Effector CD4-positive, alpha-beta T cell (primary cell): ENCODE measurements at regions not wholly inside any gene's neighbourhood (a gene's known extent, or its start where the extent isn't known, plus 50 kb on each side); places are given as distances from the start of the nearest gene placed in this dataset.

Experiments used
- DNase-seq: peaks from one replicate; pipeline ENCODE4 v3.0.0-alpha.2; 2020

DNA sequence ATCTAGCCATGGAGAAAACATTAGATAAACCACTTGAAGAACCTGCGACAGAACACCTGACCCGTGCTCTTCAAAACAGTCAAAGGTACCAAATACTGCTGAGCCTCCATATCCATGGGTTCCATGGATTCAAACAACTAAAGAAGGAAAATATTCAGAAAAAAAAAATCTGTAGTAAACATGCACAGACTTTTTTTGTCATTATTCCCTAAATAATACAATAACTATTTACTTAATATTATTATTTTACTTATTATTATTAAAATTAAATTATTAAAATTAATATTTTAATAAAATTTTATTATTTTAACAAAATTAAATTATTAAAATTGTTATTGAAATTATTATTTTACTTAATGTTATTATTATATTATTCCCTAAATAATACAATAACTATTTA lies 101.0 kb upstream of the PDE1C start:
- DNase-seq: no peak

DNA sequence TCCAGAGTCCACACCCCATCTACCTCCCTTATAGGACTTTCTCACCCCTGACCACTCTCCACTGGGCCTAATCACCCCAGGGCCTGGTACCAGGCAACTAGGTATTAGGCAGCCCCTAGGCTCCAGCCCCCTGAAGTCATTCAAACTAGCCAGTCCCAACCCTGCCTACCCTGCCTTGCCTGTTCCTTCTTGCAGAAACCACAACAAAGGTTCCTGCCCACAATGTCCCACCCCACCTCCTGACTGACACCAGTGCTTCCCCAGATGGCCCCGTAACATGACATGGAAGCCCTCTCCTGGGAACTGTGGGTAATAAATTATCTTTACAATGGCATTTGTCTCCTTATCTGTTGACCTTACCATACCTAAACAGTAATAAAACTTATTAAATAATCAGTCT lies 100.6 kb upstream of the PDE1C start:
- DNase-seq: no peak

DNA sequence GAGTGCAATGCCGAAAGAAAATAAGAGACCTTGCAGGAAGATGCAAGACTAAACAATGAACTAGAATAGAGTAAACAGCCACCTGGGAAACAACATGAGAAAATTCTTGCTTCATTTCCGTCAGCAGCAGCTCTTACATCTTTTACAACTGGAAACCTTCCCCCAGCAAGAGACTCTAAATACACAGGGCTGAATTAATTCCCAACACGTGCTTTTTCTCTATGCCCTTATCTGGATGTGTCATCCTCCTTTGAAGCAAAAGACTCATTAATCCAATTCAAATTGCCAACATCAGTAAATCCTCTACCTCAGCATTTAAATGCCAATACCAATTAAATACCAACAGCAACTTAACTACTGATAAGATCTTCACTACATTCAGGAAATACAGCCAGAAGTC lies 99.0 kb upstream of the PDE1C start:
- no peak for DNase-seq

DNA sequence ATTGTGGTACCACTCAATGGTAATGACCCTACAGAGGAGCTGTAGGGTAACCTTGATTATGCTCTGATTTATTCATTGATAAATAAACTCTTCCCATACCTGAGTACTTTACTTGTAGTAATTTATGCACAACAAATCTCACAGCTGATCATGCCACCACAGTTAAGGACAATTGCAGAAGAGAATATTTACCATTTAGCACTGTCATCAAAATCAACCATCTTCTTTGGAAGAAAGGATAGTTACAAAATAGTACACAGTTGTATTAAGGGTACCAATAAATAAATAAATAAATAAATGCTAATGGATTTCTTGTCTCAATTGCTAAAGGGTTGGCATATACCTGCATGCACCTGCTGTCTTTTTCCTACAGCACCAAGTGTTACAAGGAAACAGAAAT lies 97.6 kb upstream of the PDE1C start:
- no peak for DNase-seq

DNA sequence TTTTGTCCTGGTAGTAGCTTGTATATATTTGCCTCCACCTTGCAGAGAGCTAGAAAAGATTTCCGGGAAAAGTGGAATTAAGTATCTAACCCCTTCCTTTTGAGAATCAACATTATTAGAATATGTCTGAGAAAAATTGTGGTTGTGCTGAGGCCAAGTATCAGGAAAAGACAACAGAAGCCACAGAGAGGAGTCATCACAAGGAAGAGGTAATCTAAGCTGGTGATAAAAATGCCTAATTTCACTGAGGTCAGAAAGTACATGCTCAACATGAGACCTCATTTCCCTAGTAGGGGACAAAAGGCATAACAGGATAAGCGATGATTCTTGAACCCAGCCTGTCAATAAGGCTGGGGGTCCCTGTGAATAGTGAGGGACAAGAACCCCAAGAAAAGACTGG lies 97.0 kb upstream of the PDE1C start:
- no peak for DNase-seq

DNA sequence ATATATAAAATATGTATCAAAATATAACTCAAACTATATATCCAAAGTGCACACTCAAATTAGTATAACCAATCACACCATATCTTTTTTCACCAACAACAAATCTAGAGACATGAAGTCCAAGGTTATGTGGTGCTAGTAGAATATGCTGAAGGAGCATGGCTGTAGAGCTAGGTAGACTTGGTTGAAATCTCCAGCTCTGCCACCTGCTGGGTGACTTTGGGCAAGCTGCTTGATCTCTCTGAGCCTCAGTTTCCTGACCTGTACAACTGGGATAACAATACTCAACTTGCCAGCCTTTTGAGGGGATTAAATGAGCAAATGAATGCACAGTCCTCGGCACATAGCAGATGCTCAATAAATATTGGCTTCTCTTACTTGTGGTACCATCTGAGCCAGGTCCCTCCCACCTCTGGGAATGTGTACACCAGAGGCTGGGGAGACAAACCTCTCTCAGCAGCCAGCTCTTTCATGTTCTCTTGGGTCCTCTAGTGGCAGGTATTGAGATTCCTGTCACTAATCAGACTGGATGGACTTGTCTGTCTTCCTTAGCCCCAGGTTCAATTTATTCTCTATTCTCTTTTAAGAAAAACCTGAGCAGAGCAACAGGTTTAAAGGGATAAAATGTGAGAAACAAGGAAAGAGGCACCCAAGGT lies 94.3 kb upstream of the PDE1C start:
- no peak for DNase-seq

DNA sequence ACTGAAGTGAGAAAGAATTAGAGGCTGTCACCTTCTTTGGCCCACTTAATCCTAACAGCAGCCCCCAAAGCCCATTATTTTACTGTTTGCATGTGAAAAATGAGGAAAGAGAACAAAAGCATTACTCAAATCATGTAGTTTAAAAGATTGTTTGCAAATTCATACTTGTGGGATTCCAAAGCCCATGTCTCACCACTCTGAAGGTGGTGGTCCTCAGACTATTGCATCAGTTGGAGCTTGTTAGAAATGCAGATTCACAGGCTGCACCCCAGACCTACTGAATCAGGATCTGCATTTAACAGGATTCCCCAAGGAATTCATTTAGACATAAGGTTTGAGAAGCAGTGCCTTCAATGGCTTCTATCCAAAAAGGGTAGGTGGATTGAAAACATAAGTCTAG lies 93.7 kb upstream of the PDE1C start:
- no peak for DNase-seq

DNA sequence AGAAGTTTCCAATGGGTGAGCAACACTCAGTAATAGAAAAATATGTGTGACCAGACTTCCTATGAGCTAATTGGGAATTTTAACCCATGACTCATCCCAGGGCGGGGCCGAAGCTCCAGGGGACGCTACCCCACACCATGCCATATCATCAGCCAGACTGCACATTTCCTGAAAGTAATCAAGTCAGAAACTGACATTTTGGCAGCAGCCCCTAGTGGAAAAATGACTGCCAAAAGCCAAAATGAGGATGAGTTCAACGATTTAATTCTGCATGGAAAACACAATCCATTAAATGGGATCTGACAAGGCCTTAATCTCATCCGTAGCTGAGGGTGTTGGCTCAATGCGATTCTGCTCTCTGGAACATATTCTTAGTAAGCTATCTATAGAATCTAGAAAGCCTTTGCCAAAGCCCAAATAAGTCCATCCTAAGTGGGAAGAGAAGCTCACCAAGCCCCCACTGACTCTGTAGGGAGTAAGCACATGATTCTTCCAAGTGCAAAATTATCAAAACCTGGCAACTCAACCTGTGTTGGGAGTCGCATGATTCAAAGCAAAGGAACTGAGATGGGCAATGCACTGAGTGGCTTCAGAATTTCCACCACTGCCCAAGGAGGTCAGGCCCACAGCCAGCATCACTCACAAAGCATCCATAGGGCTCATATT lies 93.1 kb upstream of the PDE1C start:
- no peak for DNase-seq

DNA sequence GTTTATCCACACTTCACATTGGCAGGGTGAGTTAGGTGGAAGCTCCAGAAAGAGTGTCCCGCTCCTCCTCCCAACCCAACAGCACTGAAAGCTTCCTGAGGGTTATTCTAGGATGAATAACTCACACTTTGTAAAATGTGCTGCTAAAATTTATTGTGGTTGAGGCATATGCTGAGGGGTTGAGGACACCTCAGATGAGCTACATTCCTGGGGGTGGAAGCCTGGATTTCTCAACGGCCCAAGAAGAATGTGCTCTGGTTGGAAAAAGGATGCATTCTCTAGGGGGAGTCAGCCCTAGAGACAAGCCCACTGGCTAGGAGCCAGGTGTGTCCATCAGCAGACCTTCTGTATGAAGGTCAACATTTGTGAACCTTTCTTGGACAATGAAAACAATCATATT lies 91.5 kb upstream of the PDE1C start:
- no peak for DNase-seq

DNA sequence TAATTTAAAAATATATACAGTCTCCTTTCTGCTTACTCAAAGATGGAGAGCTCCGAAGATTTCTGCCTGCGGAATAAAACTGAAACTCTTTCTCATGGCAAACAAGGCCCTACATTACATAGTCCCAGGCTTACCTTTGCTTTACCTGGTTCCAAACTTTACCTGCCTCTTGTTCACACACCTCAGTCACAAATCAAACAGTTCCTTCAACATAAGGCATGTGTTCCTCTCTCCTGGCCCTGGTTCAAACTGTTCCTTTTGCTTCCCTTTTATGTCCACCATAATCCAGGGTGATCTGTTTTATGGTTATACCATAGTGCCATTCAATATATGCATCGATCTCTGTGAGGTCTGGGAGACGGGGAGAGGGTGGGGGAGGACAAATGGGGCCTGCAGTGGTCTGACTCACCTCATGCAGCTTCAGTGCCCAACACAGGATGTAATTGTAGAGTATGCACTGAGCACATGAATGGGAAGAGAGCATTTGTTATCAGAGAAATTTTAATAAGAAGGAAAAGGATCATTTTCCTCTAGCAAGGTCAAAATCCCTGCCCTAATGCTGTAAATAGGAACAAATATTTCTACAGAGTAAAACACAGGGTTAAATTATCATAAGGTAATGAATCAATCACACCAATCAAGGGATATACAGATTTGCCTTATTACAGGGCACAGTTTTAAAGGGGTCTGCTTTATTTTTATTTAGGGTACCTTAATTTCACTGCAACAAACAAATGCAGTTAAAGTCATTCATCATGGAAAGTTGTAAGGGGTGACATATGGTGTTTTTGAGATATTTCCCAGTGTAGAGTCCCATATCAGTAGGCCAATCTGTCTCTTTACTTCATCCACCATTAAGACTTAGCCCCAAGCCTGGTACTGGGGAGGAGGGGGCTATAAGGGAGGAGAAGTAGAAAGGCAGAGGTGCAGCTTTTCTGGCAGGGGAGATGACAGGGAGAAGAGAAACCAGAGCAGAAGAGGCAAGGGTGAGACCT lies 88.8 kb upstream of the PDE1C start:
- DNase-seq: no peak

DNA sequence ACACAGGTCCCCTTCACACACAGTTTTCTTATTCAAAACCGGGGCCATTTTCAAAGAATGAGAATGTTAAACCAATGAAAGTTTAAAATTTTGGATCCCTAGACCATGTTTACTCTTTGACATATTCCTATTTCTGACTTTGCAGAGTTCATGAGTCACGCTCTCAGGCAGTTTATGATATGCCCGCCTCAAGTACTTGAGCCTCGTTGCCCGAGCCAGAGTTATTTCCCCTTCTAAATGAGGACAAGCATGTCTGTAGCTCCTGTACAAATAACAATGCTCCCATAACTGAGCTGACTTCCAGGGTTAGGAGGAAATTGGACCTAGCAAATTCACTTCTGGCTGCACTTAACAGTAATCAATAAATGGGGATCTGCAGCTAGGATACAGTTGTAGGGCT lies 87.9 kb upstream of the PDE1C start:
- DNase-seq: no peak

DNA sequence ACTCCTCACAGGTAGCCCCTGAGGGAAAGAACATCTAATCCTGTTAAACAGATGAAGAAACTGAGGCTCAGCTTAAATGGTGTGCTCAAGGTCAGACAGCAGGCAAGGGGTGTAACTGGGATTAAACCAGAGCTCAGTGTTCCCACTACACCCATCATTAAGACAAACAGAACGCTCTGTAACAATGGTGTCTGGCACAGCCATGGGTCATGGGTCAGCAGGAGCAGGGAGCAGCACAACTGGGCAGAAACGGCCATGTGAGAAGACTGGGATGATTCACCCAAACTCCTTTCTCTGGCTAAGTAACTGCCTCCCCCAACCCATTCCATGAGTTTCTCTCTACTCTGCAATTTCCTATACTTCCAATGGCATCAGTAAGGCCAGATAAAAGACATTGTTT lies 85.5 kb upstream of the PDE1C start:
- no peak for DNase-seq

DNA sequence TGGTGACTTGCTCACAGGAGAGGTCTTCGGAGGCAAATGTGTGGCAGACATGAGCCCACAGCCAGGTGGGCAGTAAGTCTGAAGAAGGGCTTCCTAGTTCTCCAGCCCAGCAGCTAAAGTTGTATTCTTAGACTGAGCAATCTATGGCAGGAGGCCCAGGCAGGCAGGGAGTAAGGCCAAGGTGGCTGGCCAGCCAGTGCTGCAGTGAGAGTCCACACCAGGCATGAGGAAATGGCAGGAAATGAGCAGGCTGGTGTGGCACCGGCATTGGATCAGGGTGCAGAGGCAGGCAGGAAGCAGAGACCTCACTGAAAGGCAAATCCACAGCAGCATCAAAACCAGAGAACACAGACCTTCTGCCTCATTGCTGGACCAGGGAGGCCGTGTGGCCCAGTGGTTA lies 84.6 kb upstream of the PDE1C start:
- DNase-seq: no peak

DNA sequence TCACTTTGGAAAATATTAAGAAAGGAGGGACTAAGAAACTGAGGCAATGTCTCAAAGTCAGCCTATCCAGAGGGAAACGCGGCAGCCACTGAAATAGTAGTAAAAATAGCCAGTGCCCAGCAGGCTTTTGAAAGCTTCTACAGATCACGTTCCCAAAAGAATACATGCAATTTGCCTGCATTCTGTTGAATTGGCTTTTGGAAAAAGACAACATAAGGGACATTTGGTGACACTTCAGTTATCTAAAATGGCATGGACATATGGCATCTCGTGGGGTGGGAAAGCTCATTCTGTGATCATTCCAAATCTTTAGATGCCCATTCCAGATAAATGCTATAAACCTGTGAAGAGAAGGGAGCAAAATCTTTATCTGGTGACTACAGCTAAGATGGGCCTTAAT lies 82.8 kb upstream of the PDE1C start:
- DNase-seq: no peak

DNA sequence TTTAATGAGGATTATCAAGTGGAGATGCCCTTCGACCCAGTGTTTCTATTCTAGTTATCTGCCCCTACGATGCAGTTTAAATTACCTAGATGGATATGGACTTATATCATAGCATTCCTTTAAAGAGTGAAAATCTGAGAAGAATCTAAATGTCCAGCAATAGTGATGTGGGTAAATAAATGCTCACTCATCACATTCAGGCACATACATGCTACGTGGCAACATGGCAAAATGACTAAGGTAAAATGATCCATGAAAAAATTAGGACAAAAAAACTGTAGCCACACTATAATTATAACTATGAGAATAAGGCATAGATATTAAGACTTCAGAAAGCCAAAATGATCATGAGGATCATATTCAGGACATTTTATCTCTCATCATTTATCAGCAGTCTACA lies 82.4 kb upstream of the PDE1C start:
- no peak for DNase-seq

DNA sequence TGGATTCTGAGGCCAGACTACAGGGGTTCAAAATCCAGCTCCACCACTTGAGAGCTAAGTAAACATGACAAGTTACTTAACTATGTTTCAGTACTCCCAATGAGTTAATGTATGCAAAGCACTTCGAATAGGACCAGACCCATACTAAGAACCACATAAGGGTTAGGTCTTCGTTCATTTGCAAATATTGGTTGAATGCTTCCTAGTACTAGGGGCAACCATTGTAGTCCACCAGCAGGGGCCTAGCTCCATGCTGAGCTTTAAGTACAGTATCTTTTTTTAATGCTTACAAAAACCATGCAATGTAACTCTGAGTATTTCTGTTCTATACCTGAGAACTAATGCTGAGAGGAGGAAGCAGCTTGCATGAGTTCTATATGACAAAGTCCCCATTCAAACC lies 80.4 kb upstream of the PDE1C start:
- DNase-seq: no peak

DNA sequence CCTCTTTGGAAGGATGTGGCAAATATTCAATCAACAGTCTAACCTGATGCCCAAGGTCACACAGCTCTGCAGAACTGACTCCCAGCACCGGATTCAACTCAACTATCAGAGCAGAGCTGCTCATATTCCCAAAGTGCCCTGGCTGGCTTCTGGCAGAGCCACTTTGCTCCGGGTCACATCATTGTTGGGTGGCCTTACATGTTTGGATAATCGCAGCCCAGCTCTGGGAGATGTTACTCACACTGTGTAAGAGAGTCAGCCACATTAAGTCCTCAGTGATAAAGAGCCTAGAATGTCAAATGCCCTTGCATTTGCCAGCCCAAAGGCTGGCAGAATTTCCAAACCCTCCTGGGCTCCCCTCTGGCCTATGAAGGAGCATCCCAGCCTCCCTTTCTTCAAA lies 79.8 kb upstream of the PDE1C start:
- DNase-seq: no peak

DNA sequence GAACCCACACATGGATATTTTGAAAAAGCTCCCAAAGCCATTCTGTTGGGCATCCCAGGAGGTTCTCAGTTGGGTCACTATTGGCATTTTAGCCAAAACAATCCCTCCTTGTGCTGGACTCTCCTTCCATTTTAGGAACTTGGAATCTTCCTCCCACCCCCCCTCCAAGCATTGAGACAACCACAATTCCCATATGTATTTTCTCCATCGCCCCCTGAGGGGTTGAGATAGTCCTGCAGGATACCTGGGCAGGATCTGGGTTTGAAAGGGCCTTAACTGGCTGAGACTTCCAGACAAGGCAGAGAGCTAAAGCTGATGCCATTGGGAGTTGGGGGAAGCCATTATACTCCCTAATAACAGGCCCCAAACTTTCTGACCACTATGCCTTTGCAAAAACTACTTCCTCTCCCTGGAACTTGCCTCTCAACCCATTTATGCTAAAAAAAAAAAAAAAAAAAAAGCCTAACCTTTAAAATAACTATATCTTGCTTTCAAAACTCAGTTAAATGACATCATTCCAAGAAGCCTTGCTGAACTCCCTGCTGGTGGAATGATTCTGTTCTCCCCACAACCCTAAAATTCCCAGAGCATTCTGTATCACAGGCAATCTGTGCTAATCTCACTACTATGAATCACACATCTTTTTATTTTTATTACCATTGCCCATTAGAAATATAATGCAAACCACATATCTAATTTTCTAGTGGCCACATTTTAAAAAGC lies 77.5 kb upstream of the PDE1C start:
- no peak for DNase-seq

DNA sequence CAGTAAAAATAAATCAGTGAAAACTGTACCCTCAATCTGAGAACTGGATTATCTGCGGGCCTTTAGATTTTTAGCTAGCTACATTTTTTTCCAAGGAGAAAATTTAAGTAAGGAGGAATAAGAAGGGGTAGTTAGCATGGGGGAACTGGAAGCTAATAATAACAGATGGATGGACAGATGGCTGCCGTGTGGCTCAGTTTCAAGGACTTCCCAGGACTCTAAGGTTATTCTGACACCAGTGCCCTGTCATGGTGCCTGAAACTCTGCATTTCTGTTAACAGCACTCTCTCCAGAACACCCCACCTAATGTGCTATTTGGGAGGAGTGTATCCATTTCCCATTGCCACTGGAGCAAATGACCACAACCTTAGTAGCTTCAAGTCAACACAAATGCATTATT lies 75.7 kb upstream of the PDE1C start:
- DNase-seq: no peak

DNA sequence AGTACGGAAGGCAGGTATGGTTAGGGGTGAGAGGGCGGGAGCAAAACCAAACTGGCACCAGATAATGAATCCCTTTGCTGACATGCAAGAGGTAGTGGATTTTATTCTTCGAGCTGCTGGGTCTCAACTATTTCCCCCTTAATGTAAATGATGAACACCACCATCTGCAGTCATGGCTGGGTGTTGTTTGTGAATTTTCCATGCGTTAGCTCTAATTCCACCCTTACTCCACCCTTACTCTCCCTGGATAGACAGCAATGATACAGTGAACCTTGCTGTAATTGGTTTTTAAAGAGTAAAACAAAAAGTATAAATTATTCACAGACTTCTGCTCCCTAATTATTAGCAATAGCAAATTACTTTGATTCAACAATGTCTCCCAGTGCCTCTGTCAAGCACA lies 74.5 kb upstream of the PDE1C start:
- no peak for DNase-seq

DNA sequence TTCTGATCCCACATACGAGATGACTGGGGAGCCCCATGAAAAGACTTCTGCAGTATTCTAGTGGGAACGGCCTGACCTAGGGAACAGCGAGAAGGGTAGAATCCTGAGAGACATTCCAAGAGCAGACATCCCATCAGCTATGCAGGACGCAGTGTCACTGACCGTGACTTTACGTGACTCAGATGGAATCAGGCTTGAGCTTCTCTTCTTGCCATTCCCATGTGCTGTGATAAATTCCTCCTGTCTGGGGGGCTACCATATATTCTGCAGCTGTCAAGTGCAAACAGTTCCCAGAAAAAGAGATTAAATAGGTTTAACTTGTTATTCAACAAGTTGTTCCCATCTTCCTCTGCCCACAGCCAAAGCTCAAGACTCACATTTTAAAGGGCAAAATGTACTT lies 73.1 kb upstream of the PDE1C start:
- DNase-seq: no peak

DNA sequence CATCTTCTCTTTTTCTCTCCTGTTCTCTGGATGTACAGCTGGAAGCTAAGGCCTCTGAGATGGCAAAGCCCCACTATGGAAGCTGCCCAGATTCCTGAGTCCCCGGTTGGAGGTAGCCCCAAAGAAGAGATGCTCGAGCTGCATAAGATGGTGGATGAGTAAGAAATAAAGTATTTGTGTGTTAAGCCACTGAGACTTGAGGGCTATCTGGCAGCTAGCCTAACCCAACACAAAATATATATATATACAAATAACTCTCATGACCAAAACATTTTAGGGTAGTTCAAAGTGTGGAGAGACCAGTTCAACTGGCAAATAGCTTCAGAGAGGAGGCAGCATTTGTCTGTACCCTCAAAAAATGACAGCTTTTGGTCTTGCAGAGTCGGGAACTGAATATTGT lies 72.4 kb upstream of the PDE1C start:
- DNase-seq: no peak

DNA sequence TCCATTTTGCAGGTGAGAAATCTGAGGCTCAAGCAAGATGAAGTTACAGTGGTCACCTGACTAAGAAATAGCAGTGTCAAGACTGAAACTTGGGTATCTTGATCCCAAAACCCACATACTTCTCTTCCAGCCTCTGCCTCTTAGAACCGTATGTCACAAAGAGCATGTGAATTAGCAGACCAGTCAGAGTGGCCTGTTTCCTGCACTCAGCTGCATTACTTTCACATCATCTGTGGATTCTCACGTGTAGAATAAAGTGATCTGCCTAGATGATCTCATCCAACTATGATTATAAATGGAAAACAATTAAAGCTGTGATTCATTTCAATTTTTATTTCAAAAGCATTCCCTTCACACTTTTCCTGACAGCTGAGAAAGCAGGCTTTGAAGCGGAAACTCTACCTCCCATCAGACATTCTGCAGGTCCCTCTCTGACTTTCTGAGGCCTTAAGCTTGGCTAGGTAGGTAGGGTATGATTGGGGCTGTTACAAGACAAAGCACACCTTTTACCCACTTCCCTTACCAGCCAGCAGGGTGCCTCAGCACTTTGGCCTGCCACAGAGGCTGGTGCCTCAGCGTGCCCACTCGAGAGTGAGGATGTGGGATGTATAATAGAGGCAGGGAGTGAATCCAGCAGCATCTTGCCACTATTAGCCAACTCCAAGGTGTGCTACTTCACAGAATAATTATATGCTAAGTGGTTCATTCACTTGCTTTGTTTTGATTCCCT lies 70.2 kb upstream of the PDE1C start:
- no peak for DNase-seq
